Neural crest cell (in vitro differentiated cells): ENCODE measurements at regions not wholly inside any gene's neighbourhood (a gene's known extent, or its start where the extent isn't known, plus 50 kb on each side); places are given as distances from the start of the nearest gene placed in this dataset.

Source experiments
- DNase-seq: peaks from one replicate; pipeline ENCODE4 v3.0.0; 2021; ENCODE audit warnings: low read depth, mixed read lengths, low spot score
- H3K27ac Mint-ChIP-seq: one replicate; pipeline ENCODE4 v1.8.0; 2021; ENCODE audit warnings: mild to moderate bottlenecking, mixed read lengths; ENCODE audit not compliant: unreplicated experiment
- H3K27me3 Mint-ChIP-seq: 2 replicates; pipeline ENCODE4 v1.8.0; 2021; ENCODE audit warnings: low read depth, mild to moderate bottlenecking, mixed read lengths
- H3K36me3 Mint-ChIP-seq: 2 replicates; pipeline ENCODE4 v1.8.0; 2021; ENCODE audit warnings: low read depth, mild to moderate bottlenecking, mixed read lengths
- H3K4me1 Mint-ChIP-seq: 2 replicates; pipeline ENCODE4 v1.8.0; 2021; ENCODE audit warnings: mixed read lengths
- H3K4me3 Mint-ChIP-seq: one replicate; pipeline ENCODE4 v1.8.0; 2021; ENCODE audit warnings: mild to moderate bottlenecking, mixed read lengths
- H3K9me3 Mint-ChIP-seq: 2 replicates; pipeline ENCODE4 v1.8.0; 2021; ENCODE audit warnings: mixed read lengths
- CTCF ChIP-seq: fragments of 200-600 bp; sonication (generic); conservative IDR thresholded peaks from 2 replicates; pipeline ENCODE4 v1.5.0; 2021; ENCODE audit warnings: antibody characterized with exemption, mild to moderate bottlenecking

GRCh38 chr15:39270221-39270855 is 310.5 kb upstream of the THBS1 start:
- TF ChIP-seq CTCF = no peak
- no peaks in the 10 kb centered on the region for H3K27me3 Mint-ChIP-seq
- H3K9me3 Mint-ChIP-seq = peaks cover 2% of the 10 kb centered on the region
- no peaks in the 10 kb centered on the region for H3K36me3 Mint-ChIP-seq
- peaks cover 4% of the 10 kb centered on the region for H3K4me1 Mint-ChIP-seq
- DNase-seq = no peak
- no peak overlapping the region for H3K4me3 Mint-ChIP-seq
- no peak overlapping the region for H3K27ac Mint-ChIP-seq

GRCh38 chr15:39270934-39271333 is 309.9 kb upstream of the THBS1 start:
- no peak for TF ChIP-seq CTCF
- H3K9me3 Mint-ChIP-seq = peaks cover 2% of the 10 kb centered on the region
- H3K36me3 Mint-ChIP-seq = no peaks in the 10 kb centered on the region
- peaks cover 4% of the 10 kb centered on the region for H3K4me1 Mint-ChIP-seq
- no peak for DNase-seq
- H3K4me3 Mint-ChIP-seq = no peak overlapping the region
- H3K27me3 Mint-ChIP-seq = no peaks in the 10 kb centered on the region
- H3K27ac Mint-ChIP-seq = no peak overlapping the region

- TF ChIP-seq CTCF = no peak
- peaks cover 2% of the 10 kb centered on the region for H3K9me3 Mint-ChIP-seq
- no peaks in the 10 kb centered on the region for H3K36me3 Mint-ChIP-seq
- H3K27me3 Mint-ChIP-seq = no peaks in the 10 kb centered on the region
- peaks cover 4% of the 10 kb centered on the region for H3K4me1 Mint-ChIP-seq
- no peak for DNase-seq
- H3K4me3 Mint-ChIP-seq = no peak overlapping the region
- H3K27ac Mint-ChIP-seq = no peak overlapping the region
Observed at GRCh38 chr15:39272901-39273300, 308.0 kb upstream of the THBS1 start.

GRCh38 chr15:39273717-39274411 is 307.0 kb upstream of the THBS1 start:
- no peak overlapping the region for H3K27ac Mint-ChIP-seq
- H3K4me3 Mint-ChIP-seq = no peak overlapping the region
- DNase-seq = no peak
- peaks cover 3% of the 10 kb centered on the region for H3K9me3 Mint-ChIP-seq
- H3K27me3 Mint-ChIP-seq = no peaks in the 10 kb centered on the region
- peaks cover 4% of the 10 kb centered on the region for H3K4me1 Mint-ChIP-seq
- no peaks in the 10 kb centered on the region for H3K36me3 Mint-ChIP-seq
- no peak for TF ChIP-seq CTCF

- DNase-seq = no peak
- H3K4me1 Mint-ChIP-seq = peaks cover 1% of the 10 kb centered on the region
- no peak for TF ChIP-seq CTCF
- no peak overlapping the region for H3K4me3 Mint-ChIP-seq
- peaks cover 3% of the 10 kb centered on the region for H3K9me3 Mint-ChIP-seq
- no peaks in the 10 kb centered on the region for H3K36me3 Mint-ChIP-seq
- no peaks in the 10 kb centered on the region for H3K27me3 Mint-ChIP-seq
- no peak overlapping the region for H3K27ac Mint-ChIP-seq
Observed at GRCh38 chr15:39275066-39275465, 305.8 kb upstream of the THBS1 start.
